GM12865 (cell line): ENCODE measurements at regions not wholly inside any gene's neighbourhood (a gene's known extent, or its start where the extent isn't known, plus 50 kb on each side); places are given as distances from the start of the nearest gene placed in this dataset.

Experiments used
- DNase-seq: peaks from one replicate; pipeline ENCODE4 v3.0.0; 2010; ENCODE audit warnings: low read depth
- H3K4me3 ChIP-seq: 2 replicates; pipeline ENCODE4 v1.5.1; 2011; ENCODE audit warnings: mild to moderate bottlenecking, low read depth, low read length, control low read depth
- CTCF ChIP-seq: IDR thresholded peaks from 2 replicates; pipeline ENCODE4 v1.5.1; 2011; ENCODE audit warnings: low read length, control low read depth, low read depth, inconsistent platforms; ENCODE audit not compliant: insufficient read depth; ENCODE audit errors: missing control alignments

- no peak overlapping the region for H3K4me3 ChIP-seq
- no peak for DNase-seq
- no peak for TF ChIP-seq CTCF
Measured at GRCh38 chr14:58707949-58708348, 70.2 kb downstream of the DACT1 start.

GRCh38 chr14:58709949-58710348 lies 72.2 kb downstream of the DACT1 start:
- no peak for DNase-seq
- no peak for TF ChIP-seq CTCF
- no peak overlapping the region for H3K4me3 ChIP-seq

GRCh38 chr14:58711382-58711781 lies 73.6 kb downstream of the DACT1 start:
- no peak for TF ChIP-seq CTCF
- H3K4me3 ChIP-seq = no peak overlapping the region
- DNase-seq = no peak

GRCh38 chr14:58712357-58712756 lies 74.6 kb downstream of the DACT1 start:
- no peak for DNase-seq
- TF ChIP-seq CTCF = no peak

GRCh38 chr14:58713677-58714076 lies 75.9 kb downstream of the DACT1 start:
- TF ChIP-seq CTCF = no peak
- H3K4me3 ChIP-seq = no peak overlapping the region
- no peak for DNase-seq

More at GRCh38 chr14:58712357-58712756, 74.6 kb downstream of the DACT1 start:
- H3K4me3 ChIP-seq = no peak overlapping the region

GRCh38 chr14:58716706-58717105 lies 78.9 kb downstream of the DACT1 start:
- TF ChIP-seq CTCF = no peak
- no peak for DNase-seq
- H3K4me3 ChIP-seq = no peak overlapping the region

- no peak for TF ChIP-seq CTCF
- no peak overlapping the region for H3K4me3 ChIP-seq
- no peak for DNase-seq
Measured at GRCh38 chr14:58717211-58717610, 79.4 kb downstream of the DACT1 start.
